K562 (cell line): ENCODE measurements at regions not wholly inside any gene's neighbourhood (a gene's known extent, or its start where the extent isn't known, plus 50 kb on each side); places are given as distances from the start of the nearest gene placed in this dataset.

Experiments used
- ATAC-seq: fragments of 200-7000 bp; cut with Tn5 transposase; 3 replicates; pipeline ENCODE4 v1.9.1; 2020; ENCODE audit warnings: moderate library complexity
- BruUV-seq: library from RNA; stranded (reverse); fragments of 400-500 nt; replicated peaks from 2 replicates; lab custom pipeline; 2021; lab: Mats Ljungman, UMichigan
- CTCF ChIA-PET: fragments of 300-600 bp; formaldehyde crosslinking; extraction: SDS; loops from one replicate; lab custom pipeline; 2021; ENCODE audit warnings: low intra/inter-chr PET ratio; lab: Yijun Ruan, JAX
- POLR2A ChIA-PET: fragments of 300-600, 350-650 bp; sonication (Branson Sonifier 250); formaldehyde crosslinking; extraction: SDS; loops from one replicate; lab custom pipeline; 2021; ENCODE audit warnings: antibody characterized with exemption, inconsistent platforms; lab: Yijun Ruan, JAX
- DNase-seq, 4 experiments: peaks; one replicate each; pipeline versions ENCODE4 v3.0.0 to v3.0.0-alpha.2; 2011 to 2018; ENCODE audit warnings: low spot score in 3 of 4, mixed read lengths in 3 of 4; ENCODE audit errors: extremely low read depth in 1 of 4
- FAIRE-seq: peaks from 2 replicates; lab custom pipeline; 2011; peaks lifted over from hg19 to GRCh38; lab: Jason Lieb, UNC
- H2AFZ ChIP-seq: 2 replicates; pipeline ENCODE4 v1.6.0; 2011; ENCODE audit warnings: low read depth, low read length, control low read depth, inconsistent platforms
- H3K27ac ChIP-seq: fragments of 200-600 bp; 3 replicates; pipeline ENCODE4 v1.8.0; 2011; ENCODE audit warnings: low read depth, mild to moderate bottlenecking, control low read depth, inconsistent platforms, low read length, moderate library complexity, mixed read lengths; ENCODE audit errors: extremely low read depth
- H3K27me3 ChIP-seq, 2 experiments: fragments of 300-600 bp in 1 of 2; 2 replicates in 1 of 2; 3 replicates in 1 of 2; pipeline versions ENCODE4 v1.6.0 to v1.8.0; 2011; ENCODE audit warnings: inconsistent platforms in 2 of 2, low read length in 2 of 2, mild to moderate bottlenecking in 1 of 2, mixed read lengths in 1 of 2, moderate library complexity in 1 of 2; ENCODE audit not compliant: control insufficient read depth in 2 of 2, insufficient read depth in 2 of 2
- H3K36me3 ChIP-seq: fragments of 300-600 bp; 3 replicates; pipeline ENCODE4 v1.8.0; 2011; ENCODE audit warnings: mild to moderate bottlenecking, low read length, inconsistent platforms; ENCODE audit not compliant: control insufficient read depth, insufficient read depth
- H3K4me1 ChIP-seq, 2 experiments: fragments of 200-600 bp in 1 of 2; replicated peaks in 1 of 2; 2 replicates in 1 of 2; 3 replicates in 1 of 2; pipeline versions ENCODE4 v1.5.1 to v1.8.0; 2011; ENCODE audit warnings: inconsistent platforms in 2 of 2, low read length in 2 of 2, mild to moderate bottlenecking in 1 of 2, mixed read lengths in 1 of 2, moderate library complexity in 1 of 2; ENCODE audit not compliant: control insufficient read depth in 2 of 2, insufficient read depth in 2 of 2
- H3K4me2 ChIP-seq: 2 replicates; pipeline ENCODE4 v1.6.1; 2011; ENCODE audit warnings: low read length, control low read depth, inconsistent platforms, mixed read lengths; ENCODE audit not compliant: insufficient read depth
- H3K4me3 ChIP-seq: fragments of 200-600 bp; sonication (generic), shearing (Covaris generic); 2 replicates; pipeline ENCODE4 v1.5.1; 2016; ENCODE audit warnings: control low read depth, inconsistent platforms
- H3K79me2 ChIP-seq: fragments of 200-600 bp; 3 replicates; pipeline ENCODE4 v1.8.0; 2011; ENCODE audit warnings: low read length, inconsistent platforms; ENCODE audit not compliant: control insufficient read depth, insufficient read depth
- H3K9ac ChIP-seq, 2 experiments: 2 replicates each; pipeline versions ENCODE4 v1.6.0 to v1.6.1; 2011; ENCODE audit warnings: low read depth in 2 of 2, low read length in 2 of 2, control low read depth in 1 of 2, inconsistent platforms in 1 of 2, mild to moderate bottlenecking in 1 of 2, mixed read lengths in 1 of 2; ENCODE audit not compliant: insufficient read depth in 1 of 2
- H3K9me1 ChIP-seq: one replicate; pipeline ENCODE4 v1.6.0; 2011; ENCODE audit warnings: inconsistent platforms, mild to moderate bottlenecking, low read length, moderate library complexity; ENCODE audit not compliant: control insufficient read depth, insufficient read depth
- H3K9me3 ChIP-seq: replicated peaks from 2 replicates; pipeline ENCODE4 v1.5.1; 2011; ENCODE audit warnings: low read depth, low read length, inconsistent platforms; ENCODE audit not compliant: control insufficient read depth, insufficient read depth
- H4K20me1 ChIP-seq: replicated peaks from 2 replicates; pipeline ENCODE4 v1.6.1; 2011; ENCODE audit warnings: low read length, inconsistent platforms, mixed read lengths; ENCODE audit not compliant: control insufficient read depth, insufficient read depth
- BRF1 ChIP-seq: IDR thresholded peaks from 3 replicates; pipeline ENCODE4 v1.6.1; 2011; ENCODE audit warnings: borderline replicate concordance, mild to moderate bottlenecking; ENCODE audit not compliant: insufficient read length; ENCODE audit errors: extremely low read depth
- ELF1 ChIP-seq: fragments of 200-800 bp; sonication (Bioruptor generic); IDR thresholded peaks from 2 replicates; pipeline ENCODE4 v1.6.1; 2016; ENCODE audit warnings: missing genetic modification characterization, missing compliant biosample characterization
- FIP1L1 ChIP-seq: fragments of 200-400 bp; formaldehyde crosslinking; IDR thresholded peaks from 2 replicates; pipeline ENCODE4 v1.6.1; 2018; ENCODE audit warnings: mild to moderate bottlenecking, low read depth, low read length; ENCODE audit not compliant: poor library complexity, severe bottlenecking
- JUN ChIP-seq, 2 experiments: sonication (generic) in 1 of 2; formaldehyde crosslinking in 1 of 2; IDR thresholded peaks; 2 replicates each; pipeline versions ENCODE4 v1.6.1 to v1.8.0; 2012 to 2022; ENCODE audit warnings: borderline replicate concordance in 2 of 2, mild to moderate bottlenecking in 2 of 2, improper control_type of control experiment in 1 of 2, low read depth in 1 of 2, low read length in 1 of 2, missing genetic modification reagents in 1 of 2
- NR2C1 ChIP-seq, 2 experiments: fragments of 450-650 bp; IDR thresholded peaks; 2 replicates each; pipeline ENCODE4 v1.6.1; 2017; ENCODE audit warnings: mild to moderate bottlenecking in 2 of 2, antibody characterized with exemption in 1 of 2, inconsistent platforms in 1 of 2, missing compliant biosample characterization in 1 of 2, missing genetic modification characterization in 1 of 2
- PRPF4 ChIP-seq: fragments of 200-400 bp; formaldehyde crosslinking; IDR thresholded peaks from one replicate; pipeline ENCODE4 v1.6.1; 2017; ENCODE audit warnings: low read length, low read depth, mild to moderate bottlenecking; ENCODE audit not compliant: insufficient read depth, poor library complexity, severe bottlenecking
- SMARCA5 ChIP-seq: fragments of 450-650 bp; IDR thresholded peaks from 2 replicates; pipeline ENCODE4 v1.6.1; 2016
- U2AF2 ChIP-seq: fragments of 200-400 bp; formaldehyde crosslinking; optimal IDR thresholded peaks from 2 replicates; pipeline ENCODE3; 2017; ENCODE audit warnings: low read depth, mild to moderate bottlenecking, low read length
- ZNF384 ChIP-seq: IDR thresholded peaks from 2 replicates; pipeline ENCODE4 v1.6.1; 2012; ENCODE audit warnings: low read depth, low read length, improper control_type of control experiment
- WGBS: fragments of 100-300 bp; shearing (Covaris generic); methylation state at CpG from one replicate; pipeline ENCODE4 v1.1.6; 2016; ENCODE audit warnings: low coverage, mixed read lengths; ENCODE audit not compliant: insufficient coverage; ENCODE audit errors: missing lambda C conversion rate; 5-methylcytosine and 5-hydroxymethylcytosine counted together
- in situ Hi-C: fragments of 300-500 bp; cut with MboI; formaldehyde crosslinking; loops from 4 replicates; pipeline ENCODE4 v1.15.0; 2018; ENCODE audit warnings: inconsistent platforms, mixed read lengths
- intact Hi-C: fragments of 100-400 bp; cut with micrococcal nuclease; formaldehyde crosslinking; loops from 2 replicates; pipeline ENCODE4 v1.14.2; 2022
- TF ChIP-seq, protein P1 (sequence below): fragments of 200-400 bp; formaldehyde crosslinking; IDR thresholded peaks from 2 replicates; pipeline ENCODE4 v1.6.1; 2017; ENCODE audit warnings: mild to moderate bottlenecking, low read depth, low read length, moderate library complexity
- TF ChIP-seq, protein P2 (sequence below), 2 experiments: IDR thresholded peaks in 1 of 2; conservative IDR thresholded peaks in 1 of 2; 2 replicates each; pipeline ENCODE4 v1.6.1; 2016; ENCODE audit warnings: low read depth in 2 of 2, mild to moderate bottlenecking in 1 of 2, missing compliant biosample characterization in 1 of 2, missing genetic modification characterization in 1 of 2, moderate library complexity in 1 of 2

DNA sequence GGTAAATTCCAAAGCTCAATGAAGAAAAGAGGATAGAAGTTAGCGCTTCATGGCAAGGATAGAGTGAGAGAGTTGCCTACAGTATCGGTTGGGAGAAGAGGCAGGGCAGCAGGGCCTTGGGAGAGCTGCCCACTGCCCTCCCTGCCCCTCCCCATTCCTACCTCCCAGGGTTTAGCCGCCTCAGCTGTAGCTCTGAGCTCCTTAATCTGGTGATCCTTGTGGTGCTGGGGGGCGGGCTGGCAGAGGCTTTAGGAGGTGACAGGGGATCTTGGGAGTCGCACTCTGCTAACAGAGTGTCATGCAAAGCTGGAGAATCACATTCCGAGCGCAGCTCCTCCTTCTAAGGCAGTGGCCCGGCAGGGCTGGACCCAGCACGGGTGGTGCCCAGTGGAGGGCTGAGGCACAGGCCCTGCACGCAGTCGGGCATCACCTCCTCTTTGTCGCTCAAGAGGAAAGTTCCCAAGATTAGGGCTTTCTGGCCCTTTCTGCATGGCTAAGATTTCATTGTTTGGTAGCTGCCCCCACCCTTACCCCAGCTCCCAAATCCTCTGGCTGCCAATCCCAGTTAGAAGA, 57.1 kb upstream of the POLG start (continued):
- TF ChIP-seq, protein P1, sequence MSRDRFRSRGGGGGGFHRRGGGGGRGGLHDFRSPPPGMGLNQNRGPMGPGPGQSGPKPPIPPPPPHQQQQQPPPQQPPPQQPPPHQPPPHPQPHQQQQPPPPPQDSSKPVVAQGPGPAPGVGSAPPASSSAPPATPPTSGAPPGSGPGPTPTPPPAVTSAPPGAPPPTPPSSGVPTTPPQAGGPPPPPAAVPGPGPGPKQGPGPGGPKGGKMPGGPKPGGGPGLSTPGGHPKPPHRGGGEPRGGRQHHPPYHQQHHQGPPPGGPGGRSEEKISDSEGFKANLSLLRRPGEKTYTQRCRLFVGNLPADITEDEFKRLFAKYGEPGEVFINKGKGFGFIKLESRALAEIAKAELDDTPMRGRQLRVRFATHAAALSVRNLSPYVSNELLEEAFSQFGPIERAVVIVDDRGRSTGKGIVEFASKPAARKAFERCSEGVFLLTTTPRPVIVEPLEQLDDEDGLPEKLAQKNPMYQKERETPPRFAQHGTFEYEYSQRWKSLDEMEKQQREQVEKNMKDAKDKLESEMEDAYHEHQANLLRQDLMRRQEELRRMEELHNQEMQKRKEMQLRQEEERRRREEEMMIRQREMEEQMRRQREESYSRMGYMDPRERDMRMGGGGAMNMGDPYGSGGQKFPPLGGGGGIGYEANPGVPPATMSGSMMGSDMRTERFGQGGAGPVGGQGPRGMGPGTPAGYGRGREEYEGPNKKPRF, result no peak
- TF ChIP-seq JUN (IDR thresholded peaks at IDR 0.05; ENCODE audit: borderline replicate concordance, low read depth, low read length), result no peak
- TF ChIP-seq JUN (CRISPR knock-in tag; IDR thresholded peaks at IDR 0.05; ENCODE audit: borderline replicate concordance), result no peak
- TF ChIP-seq U2AF2, result no peak

GRCh38 chr15:89389841-89390603, 55.4 kb upstream of the POLG start:
- POLR2A ChIA-PET, result interaction anchor here (0.9 to 1.0 kb wide), 2 partner anchors 10 to 36 kb away, joined by 3 to 4 read pairs; no protein-coding TSS in a partner anchor
- H4K20me1 ChIP-seq, result peaks cover 3% of the 10 kb centered on the region
- intact Hi-C loops, result no loop called here
- CTCF ChIA-PET, result no interaction called here
- no peak for DNase-seq
- no TSS peak for BruUV-seq
- H3K36me3 ChIP-seq, result no peaks in the 10 kb centered on the region
- no peaks in the 10 kb centered on the region for H3K9me3 ChIP-seq
- no peak overlapping the region for H3K9ac ChIP-seq
- H3K79me2 ChIP-seq, result no peaks in the 10 kb centered on the region
- no peak overlapping the region for H3K27ac ChIP-seq
- in situ Hi-C loops, result no loop called here
- H3K4me2 ChIP-seq, result no peak overlapping the region
- H3K9me1 ChIP-seq, result no peaks in the 10 kb centered on the region
- no peak overlapping the region for H3K4me3 ChIP-seq
- H2AFZ ChIP-seq, result no peak overlapping the region
- no peak; the same call in 2 of the 3 replicates for ATAC-seq
- WGBS, result 3% methylated on average over 17 of the region's 19 CpGs
- FAIRE-seq, result no peak
- peaks cover 5 to 64% of the 10 kb centered on the region in 2 experiments; a peak in 4 of 5 replicates for H3K27me3 ChIP-seq
- H3K4me1 ChIP-seq, result no peaks in the 10 kb centered on the region
- no peak for TF ChIP-seq BRF1
- TF ChIP-seq SMARCA5, result no peak
- no peak for TF ChIP-seq PRPF4
- TF ChIP-seq FIP1L1, result no peak
- TF ChIP-seq NR2C1 (IDR thresholded peaks at IDR 0.05), result no peak
- TF ChIP-seq NR2C1 (tag; IDR thresholded peaks at IDR 0.05), result no peak
- TF ChIP-seq, protein P2, sequence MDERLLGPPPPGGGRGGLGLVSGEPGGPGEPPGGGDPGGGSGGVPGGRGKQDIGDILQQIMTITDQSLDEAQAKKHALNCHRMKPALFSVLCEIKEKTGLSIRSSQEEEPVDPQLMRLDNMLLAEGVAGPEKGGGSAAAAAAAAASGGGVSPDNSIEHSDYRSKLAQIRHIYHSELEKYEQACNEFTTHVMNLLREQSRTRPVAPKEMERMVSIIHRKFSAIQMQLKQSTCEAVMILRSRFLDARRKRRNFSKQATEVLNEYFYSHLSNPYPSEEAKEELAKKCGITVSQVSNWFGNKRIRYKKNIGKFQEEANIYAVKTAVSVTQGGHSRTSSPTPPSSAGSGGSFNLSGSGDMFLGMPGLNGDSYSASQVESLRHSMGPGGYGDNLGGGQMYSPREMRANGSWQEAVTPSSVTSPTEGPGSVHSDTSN (CRISPR knock-in tag; IDR thresholded peaks at IDR 0.05; ENCODE audit: low read depth), result no peak
- TF ChIP-seq, protein P2 (tag; conservative IDR thresholded peaks at IDR 0.05; ENCODE audit: low read depth), result no peak
- no peak for TF ChIP-seq ELF1 (tag)
- no peak for TF ChIP-seq ZNF384
